22Rv1 (cell line): ENCODE measurements at regions not wholly inside any gene's neighbourhood (a gene's known extent, or its start where the extent isn't known, plus 50 kb on each side); places are given as distances from the start of the nearest gene placed in this dataset.

ENCODE experiments used
- H3K27ac ChIP-seq: fragments of 450-650 bp; 2 replicates; pipeline ENCODE4 v1.5.1; 2017
- ZFX ChIP-seq: fragments of 450-650 bp; IDR thresholded peaks from 2 replicates; pipeline ENCODE4 v1.6.1; 2017; ENCODE audit warnings: antibody characterized with exemption, borderline replicate concordance
- TF ChIP-seq, protein P1 (sequence below): fragments of 450-650 bp; IDR thresholded peaks from 2 replicates; pipeline ENCODE4 v1.5.1; 2017; ENCODE audit warnings: mild to moderate bottlenecking

DNA sequence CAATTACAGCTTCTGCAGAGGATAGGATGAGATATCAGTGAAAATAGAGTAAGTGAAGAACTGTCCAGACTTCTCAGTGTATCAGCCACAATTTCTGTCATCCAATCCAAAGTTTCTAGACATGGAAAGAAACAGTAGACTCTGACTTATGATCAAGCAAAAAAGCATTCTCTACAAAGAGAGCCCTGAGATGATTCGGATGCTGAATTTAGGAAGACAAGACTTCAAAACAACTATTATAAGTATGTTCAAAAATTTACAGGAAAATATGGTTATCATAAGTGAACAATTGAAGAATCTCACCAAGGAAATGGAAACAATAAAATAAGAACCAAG, 238.2 kb upstream of the IRS2 start:
- no peak for TF ChIP-seq ZFX
- TF ChIP-seq, protein P1, sequence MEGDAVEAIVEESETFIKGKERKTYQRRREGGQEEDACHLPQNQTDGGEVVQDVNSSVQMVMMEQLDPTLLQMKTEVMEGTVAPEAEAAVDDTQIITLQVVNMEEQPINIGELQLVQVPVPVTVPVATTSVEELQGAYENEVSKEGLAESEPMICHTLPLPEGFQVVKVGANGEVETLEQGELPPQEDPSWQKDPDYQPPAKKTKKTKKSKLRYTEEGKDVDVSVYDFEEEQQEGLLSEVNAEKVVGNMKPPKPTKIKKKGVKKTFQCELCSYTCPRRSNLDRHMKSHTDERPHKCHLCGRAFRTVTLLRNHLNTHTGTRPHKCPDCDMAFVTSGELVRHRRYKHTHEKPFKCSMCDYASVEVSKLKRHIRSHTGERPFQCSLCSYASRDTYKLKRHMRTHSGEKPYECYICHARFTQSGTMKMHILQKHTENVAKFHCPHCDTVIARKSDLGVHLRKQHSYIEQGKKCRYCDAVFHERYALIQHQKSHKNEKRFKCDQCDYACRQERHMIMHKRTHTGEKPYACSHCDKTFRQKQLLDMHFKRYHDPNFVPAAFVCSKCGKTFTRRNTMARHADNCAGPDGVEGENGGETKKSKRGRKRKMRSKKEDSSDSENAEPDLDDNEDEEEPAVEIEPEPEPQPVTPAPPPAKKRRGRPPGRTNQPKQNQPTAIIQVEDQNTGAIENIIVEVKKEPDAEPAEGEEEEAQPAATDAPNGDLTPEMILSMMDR: no peak
- H3K27ac ChIP-seq: no peak overlapping the region

DNA sequence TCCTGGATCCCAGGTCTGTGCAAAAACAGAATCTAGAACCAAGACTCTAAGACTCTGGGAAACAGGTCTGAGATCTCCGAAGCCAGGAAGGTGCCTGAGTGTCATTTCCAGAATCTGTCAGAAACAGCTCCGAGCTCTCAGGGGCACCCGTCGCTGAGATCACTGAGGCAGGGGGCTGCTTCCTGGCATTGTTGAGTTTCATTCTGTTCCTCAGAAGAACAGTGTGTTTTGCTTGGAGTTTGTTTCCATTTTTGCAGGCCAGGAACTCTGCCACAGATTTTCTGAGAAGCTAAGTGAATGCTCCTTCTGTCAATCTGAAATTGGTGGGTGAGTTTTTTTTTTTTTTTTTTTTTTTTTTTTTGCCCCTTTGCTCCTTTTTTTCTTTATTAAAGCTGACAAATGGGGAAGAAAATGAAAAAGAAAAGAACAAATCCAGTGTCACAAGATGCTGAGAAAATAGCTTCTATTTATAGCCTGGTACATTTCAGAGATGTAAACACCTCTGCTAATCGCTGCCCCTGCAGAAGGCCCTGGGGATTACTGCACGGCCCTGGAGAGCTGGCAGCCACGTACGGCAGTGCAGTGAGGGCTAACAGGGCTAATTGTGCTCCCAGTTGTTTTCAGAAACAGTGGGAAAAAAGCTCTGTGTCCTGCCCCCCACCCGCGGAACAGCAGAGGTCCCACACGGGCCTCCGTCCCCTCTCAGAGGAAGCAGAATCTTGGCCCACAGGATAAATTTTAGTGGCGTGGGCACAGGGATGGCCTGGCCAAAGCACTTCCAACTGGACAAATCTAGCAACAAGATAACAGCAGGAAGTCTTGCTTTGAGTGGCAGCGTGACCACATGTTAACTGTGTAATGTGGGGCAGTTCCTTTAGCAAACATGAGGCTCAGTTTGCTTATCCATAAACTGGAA, 237.6 kb upstream of the IRS2 start:
- no peak for TF ChIP-seq ZFX
- TF ChIP-seq, protein P1: no peak
- no peak overlapping the region for H3K27ac ChIP-seq

DNA sequence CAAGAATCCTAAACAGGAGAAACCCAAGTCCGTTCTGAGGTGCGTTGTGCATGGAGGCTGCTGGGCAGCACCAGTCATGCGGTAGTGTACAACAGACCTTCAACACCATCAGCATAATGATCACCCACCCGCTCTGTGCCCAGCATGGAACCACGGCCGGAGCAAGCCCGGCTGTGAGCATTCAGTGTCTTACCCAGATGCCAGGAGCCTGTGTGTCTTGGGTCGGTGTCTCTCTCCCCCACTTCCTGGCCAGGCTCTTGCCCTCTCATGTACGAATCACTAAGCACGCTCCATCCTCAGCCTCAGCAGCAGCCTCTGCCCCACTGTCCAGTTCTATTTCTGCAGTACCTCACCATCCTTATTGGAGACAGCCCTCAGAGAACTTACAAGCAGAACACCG, 231.6 kb upstream of the IRS2 start:
- H3K27ac ChIP-seq: no peak overlapping the region
- TF ChIP-seq, protein P1: no peak
- no peak for TF ChIP-seq ZFX

DNA sequence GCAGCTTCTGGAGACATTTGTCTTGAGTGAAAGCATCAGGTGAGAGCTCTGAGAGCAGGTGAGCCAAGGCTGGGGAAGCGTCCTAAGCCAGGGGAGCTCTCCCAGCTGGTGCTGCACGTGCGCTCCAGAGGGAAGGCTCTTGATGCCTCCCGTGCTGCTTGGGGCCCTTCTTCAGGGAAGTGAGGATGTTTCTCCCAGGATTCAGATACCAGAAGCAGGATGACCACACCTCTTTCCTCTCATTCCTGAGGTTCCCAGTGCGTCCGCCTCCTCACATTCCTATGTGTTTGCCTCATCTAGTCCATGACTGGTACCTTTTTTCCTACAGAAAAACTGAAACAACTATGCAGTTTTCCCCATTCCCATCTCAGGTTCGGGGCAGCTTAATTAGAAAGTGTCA, 231.0 kb upstream of the IRS2 start:
- peak overlapping the region; percentile 95; the same call in 1 of the 2 replicates for H3K27ac ChIP-seq

DNA sequence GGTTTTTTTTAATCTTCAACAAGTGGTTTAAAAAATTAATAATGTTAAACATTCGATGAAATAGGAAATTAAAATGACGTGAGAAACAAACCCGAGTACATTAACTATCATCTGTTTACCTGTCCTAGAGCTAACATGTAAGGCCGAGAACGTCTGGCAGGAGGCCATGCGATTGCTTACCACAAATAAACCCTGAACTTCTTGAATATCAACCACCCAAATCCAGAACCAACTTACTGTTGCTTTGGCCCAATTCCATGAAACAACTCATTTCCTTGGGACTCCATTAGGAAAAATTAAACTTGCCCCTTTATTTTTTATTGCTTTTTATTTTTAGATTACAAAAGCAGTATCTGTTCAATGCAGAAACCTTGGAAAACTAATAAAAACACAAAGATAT, 228.9 kb upstream of the IRS2 start:
- H3K27ac ChIP-seq: peak overlapping the region; percentile 95
- TF ChIP-seq, protein P1: no peak
- TF ChIP-seq ZFX: no peak

More for the DNA sequence above, 231.0 kb upstream of the IRS2 start:
- TF ChIP-seq, protein P1: no peak
- TF ChIP-seq ZFX: no peak

DNA sequence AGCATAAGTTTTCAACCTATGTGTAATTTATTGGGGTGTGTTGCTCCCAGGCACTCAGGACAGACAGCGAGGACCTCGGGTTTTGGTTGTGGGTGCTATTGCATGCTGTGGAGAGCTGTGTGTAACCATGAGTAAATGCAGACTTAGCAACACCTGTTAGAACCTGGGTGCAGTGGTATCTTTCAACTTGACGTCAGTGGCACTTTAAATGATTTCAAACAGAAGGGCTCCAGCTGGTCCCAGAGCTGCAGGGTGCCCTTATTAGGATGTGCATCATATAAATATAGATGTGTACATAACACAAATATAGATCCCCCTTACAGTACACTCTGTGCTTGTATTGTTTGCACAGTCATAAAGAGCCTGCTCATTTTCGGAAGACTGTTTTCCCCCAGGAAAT, 228.3 kb upstream of the IRS2 start:
- H3K27ac ChIP-seq: peak overlapping the region; percentile 95
- TF ChIP-seq ZFX: no peak
- TF ChIP-seq, protein P1: no peak

DNA sequence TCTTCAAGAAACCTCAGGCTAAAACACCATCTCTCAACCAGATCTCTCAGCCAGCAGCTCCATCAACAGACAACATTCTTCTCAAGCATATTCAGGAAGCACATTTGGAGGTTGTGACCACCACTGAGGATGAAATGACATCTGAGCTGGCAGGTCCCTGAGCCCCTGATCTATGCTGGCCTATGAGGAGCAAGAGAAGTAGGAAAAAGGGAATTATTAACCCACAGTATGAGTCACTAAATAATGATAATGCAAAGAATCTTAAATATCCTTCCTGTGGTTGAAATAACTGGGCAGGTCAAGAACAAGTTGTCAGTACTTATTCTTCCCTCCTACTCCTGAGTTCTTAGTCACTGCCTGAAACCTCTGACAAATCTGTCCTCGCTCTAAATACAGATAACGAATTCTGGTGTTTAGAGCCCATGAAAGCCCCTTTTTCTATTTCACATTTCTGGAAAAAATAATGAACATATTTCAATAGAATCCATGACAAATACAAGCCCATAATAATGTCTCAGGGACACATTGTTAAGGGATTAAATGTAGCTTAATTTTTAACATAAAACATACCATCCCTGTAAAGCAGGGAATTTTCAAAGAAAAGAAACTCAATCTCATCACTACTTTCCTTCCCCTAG, 225.8 kb upstream of the IRS2 start:
- TF ChIP-seq ZFX: no peak
- TF ChIP-seq, protein P1: no peak
- peak overlapping the region; percentile 95; the same call in 1 of the 2 replicates for H3K27ac ChIP-seq
